SU-DHL-6 (cell line): ENCODE measurements at regions not wholly inside any gene's neighbourhood (a gene's known extent, or its start where the extent isn't known, plus 50 kb on each side); places are given as distances from the start of the nearest gene placed in this dataset.

Source experiments
- EZH2phosphoT487 ChIP-seq: fragments of 200-600 bp; sonication (generic), shearing (Covaris generic); conservative IDR thresholded peaks from 2 replicates; pipeline ENCODE4 v1.6.1; 2018; ENCODE audit warnings: mild to moderate bottlenecking, antibody characterized with exemption, low read length, moderate library complexity, mixed read lengths
- TF ChIP-seq, protein P1 (sequence below): fragments of 200-600 bp; sonication (generic); IDR thresholded peaks from one replicate; pipeline ENCODE4 v1.5.1; 2017; ENCODE audit warnings: antibody characterized with exemption, mild to moderate bottlenecking, low read length, moderate library complexity; ENCODE audit not compliant: insufficient read depth, poor library complexity, severe bottlenecking

GRCh38 chr3:152891678-152892077 is 56.7 kb downstream of the P2RY1 start:
- TF ChIP-seq, protein P1, sequence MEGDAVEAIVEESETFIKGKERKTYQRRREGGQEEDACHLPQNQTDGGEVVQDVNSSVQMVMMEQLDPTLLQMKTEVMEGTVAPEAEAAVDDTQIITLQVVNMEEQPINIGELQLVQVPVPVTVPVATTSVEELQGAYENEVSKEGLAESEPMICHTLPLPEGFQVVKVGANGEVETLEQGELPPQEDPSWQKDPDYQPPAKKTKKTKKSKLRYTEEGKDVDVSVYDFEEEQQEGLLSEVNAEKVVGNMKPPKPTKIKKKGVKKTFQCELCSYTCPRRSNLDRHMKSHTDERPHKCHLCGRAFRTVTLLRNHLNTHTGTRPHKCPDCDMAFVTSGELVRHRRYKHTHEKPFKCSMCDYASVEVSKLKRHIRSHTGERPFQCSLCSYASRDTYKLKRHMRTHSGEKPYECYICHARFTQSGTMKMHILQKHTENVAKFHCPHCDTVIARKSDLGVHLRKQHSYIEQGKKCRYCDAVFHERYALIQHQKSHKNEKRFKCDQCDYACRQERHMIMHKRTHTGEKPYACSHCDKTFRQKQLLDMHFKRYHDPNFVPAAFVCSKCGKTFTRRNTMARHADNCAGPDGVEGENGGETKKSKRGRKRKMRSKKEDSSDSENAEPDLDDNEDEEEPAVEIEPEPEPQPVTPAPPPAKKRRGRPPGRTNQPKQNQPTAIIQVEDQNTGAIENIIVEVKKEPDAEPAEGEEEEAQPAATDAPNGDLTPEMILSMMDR = no peak
- no peak for TF ChIP-seq EZH2phosphoT487
